ENCODE measurements at regions not wholly inside any gene's neighbourhood (a gene's known extent, or its start where the extent isn't known, plus 50 kb on each side); places are given as distances from the start of the nearest gene placed in this dataset.

DNA sequence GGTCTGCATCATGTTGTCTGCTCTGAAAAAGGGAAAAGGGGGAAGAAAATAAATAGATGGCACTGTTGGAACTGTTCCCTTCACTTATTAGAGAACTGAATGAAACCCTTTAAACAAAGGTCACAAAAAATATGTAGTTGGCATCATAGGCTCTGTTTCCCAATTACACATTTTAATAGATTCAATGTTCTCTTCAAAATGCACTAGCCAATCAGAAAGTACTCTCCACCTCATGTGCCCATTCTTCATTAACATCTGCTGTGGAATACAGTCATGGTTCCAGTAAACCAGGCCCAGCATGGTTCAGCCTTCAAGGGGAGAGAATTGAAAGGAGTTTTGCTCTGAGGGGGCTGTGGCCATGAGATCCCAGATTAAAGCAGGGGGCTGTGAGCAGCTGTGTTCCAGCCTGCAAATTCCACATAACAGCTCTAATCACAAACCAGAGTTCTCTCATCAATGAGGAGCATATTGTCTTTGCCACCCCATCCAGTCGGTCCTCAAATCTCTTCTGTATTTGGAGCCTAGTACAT lies 165.9 kb upstream of the CREB1 start:
- no peak for DNase-seq (ENCODE audit: low read depth in 1 of 2, low spot score in 1 of 2)
- TF ChIP-seq, protein P1, sequence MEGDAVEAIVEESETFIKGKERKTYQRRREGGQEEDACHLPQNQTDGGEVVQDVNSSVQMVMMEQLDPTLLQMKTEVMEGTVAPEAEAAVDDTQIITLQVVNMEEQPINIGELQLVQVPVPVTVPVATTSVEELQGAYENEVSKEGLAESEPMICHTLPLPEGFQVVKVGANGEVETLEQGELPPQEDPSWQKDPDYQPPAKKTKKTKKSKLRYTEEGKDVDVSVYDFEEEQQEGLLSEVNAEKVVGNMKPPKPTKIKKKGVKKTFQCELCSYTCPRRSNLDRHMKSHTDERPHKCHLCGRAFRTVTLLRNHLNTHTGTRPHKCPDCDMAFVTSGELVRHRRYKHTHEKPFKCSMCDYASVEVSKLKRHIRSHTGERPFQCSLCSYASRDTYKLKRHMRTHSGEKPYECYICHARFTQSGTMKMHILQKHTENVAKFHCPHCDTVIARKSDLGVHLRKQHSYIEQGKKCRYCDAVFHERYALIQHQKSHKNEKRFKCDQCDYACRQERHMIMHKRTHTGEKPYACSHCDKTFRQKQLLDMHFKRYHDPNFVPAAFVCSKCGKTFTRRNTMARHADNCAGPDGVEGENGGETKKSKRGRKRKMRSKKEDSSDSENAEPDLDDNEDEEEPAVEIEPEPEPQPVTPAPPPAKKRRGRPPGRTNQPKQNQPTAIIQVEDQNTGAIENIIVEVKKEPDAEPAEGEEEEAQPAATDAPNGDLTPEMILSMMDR (IDR thresholded peaks at IDR 0.05; ENCODE audit: insufficient read depth, low read length): no peak
- TF ChIP-seq SPI1 (IDR thresholded peaks at IDR 0.05; ENCODE audit: borderline replicate concordance, low read depth) (no peak), POLR2AphosphoS5 (IDR thresholded peaks at IDR 0.05; ENCODE audit: low read depth) (no peak), REST (IDR thresholded peaks at IDR 0.05; ENCODE audit: insufficient replicate concordance, low read depth) (no peak), GABPA (IDR thresholded peaks at IDR 0.05; ENCODE audit: low read depth) (no peak)
- Histone ChIP-seq H3K27me3 (ENCODE audit: insufficient read depth, poor library complexity, severe bottlenecking) (no peaks in the 10 kb centered on the region), H3K27ac (replicated peaks) (no peak overlapping the region), H3K4me3 (replicated peaks; ENCODE audit: insufficient read depth, low read length) (no peak overlapping the region)

DNA sequence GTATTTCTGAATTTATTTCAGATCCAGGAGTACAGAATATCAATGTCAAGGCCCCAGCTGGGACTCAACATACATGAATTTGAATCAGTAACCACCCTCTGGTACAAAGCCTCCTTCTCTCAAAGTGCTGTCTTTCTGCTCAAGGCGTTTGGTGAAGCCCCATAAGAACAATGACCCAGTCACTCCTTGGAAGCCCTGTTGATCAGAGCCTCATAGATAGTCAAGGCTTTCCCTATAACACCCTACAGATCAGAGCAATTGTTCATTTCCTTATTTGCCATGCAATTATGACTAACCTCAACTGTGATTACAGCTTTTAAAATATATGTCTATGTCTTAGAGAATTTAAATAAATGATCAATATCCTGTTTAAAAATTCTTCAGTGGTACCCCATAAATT lies 159.1 kb upstream of the CREB1 start:
- no peaks in the 10 kb centered on the region for H3K27me3 ChIP-seq (ENCODE audit: insufficient read depth, poor library complexity, severe bottlenecking)
- TF ChIP-seq REST (IDR thresholded peaks at IDR 0.05; ENCODE audit: insufficient replicate concordance, low read depth): no peak
- TF ChIP-seq SPI1 (IDR thresholded peaks at IDR 0.05; ENCODE audit: borderline replicate concordance, low read depth): no peak
- H3K4me3 ChIP-seq (replicated peaks; ENCODE audit: insufficient read depth, low read length): no peak overlapping the region
- no peak overlapping the region for H3K27ac ChIP-seq (replicated peaks)
- DNase-seq (ENCODE audit: low read depth in 1 of 2, low spot score in 1 of 2): no peak

DNA sequence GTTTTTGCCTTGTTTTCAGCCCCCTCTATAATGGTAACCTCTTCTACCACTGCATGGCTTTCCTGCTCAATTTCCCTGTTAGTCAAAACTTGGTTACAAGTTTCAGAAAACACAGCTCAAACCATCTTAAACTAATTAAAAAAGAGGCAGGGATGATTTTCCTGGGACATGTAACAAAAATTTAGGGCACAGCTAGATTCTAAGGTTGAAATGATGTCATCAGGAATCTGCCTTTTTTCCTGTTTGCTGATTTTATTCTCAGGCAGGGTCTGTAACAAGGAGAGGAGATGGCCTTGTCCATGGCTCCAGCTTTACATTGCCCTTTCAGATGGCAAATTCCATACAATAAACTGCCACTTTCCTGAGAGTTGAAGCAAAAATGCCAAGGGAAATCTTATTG lies 157.9 kb upstream of the CREB1 start:
- no peak for DNase-seq (ENCODE audit: low read depth in 1 of 2, low spot score in 1 of 2)
- Histone ChIP-seq H3K27me3 (ENCODE audit: insufficient read depth, poor library complexity, severe bottlenecking) (no peaks in the 10 kb centered on the region), H3K4me3 (replicated peaks; ENCODE audit: insufficient read depth, low read length) (no peak overlapping the region), H3K27ac (replicated peaks) (no peak overlapping the region)
- TF ChIP-seq GABPA (IDR thresholded peaks at IDR 0.05; ENCODE audit: low read depth) (no peak), REST (IDR thresholded peaks at IDR 0.05; ENCODE audit: insufficient replicate concordance, low read depth) (no peak), SPI1 (IDR thresholded peaks at IDR 0.05; ENCODE audit: borderline replicate concordance, low read depth) (no peak), POLR2AphosphoS5 (IDR thresholded peaks at IDR 0.05; ENCODE audit: low read depth) (no peak)
- TF ChIP-seq, protein P1 (IDR thresholded peaks at IDR 0.05; ENCODE audit: insufficient read depth, low read length): no peak

Data from HL-60 (cell line).